Colonic mucosa (tissue), 4 donors: ENCODE measurements at regions not wholly inside any gene's neighbourhood (a gene's known extent, or its start where the extent isn't known, plus 50 kb on each side); places are given as distances from the start of the nearest gene placed in this dataset.

Source experiments
- DNase-seq: peaks from one replicate; pipeline ENCODE4 v3.0.0-alpha.2; 2020
- H3K27ac ChIP-seq: fragments of 200-600 bp; one replicate; pipeline ENCODE4 v1.8.0; 2021
- H3K27me3 ChIP-seq: fragments of 200-600 bp; one replicate; pipeline ENCODE4 v1.8.0; 2021
- H3K36me3 ChIP-seq: fragments of 200-600 bp; one replicate; pipeline ENCODE4 v1.8.0; 2021
- H3K4me1 ChIP-seq: fragments of 200-600 bp; one replicate; pipeline ENCODE4 v1.8.0; 2021; ENCODE audit warnings: mild to moderate bottlenecking
- H3K4me3 ChIP-seq: fragments of 200-600 bp; one replicate; pipeline ENCODE4 v1.8.0; 2021
- H3K9ac ChIP-seq, 2 donors: one replicate each; pipeline ENCODE4 v1.7.0; 2013; ENCODE audit warnings: control low read depth in 2 of 2, low read depth in 2 of 2, low read length in 2 of 2
- H3K9me3 ChIP-seq: fragments of 200-600 bp; one replicate; pipeline ENCODE4 v1.8.0; 2021
- CTCF ChIP-seq: fragments of 200-600 bp; IDR thresholded peaks from one replicate; pipeline ENCODE4 v1.8.0; 2022; ENCODE audit warnings: antibody characterized with exemption, mild to moderate bottlenecking
- intact Hi-C: fragments of 100-400 bp; cut with DNase I; formaldehyde crosslinking; loops from one replicate; pipeline ENCODE4 v1.14.1; 2022
- donor health status: healthy.
- donor health status: DM: no; HTN: no; CAD: no.
- donor health status: DM: no; HTN: no; CAD: no.

- Histone ChIP-seq H3K27ac (no peak overlapping the region), H3K9ac (no peak overlapping the region), H3K36me3 (no peaks in the 10 kb centered on the region), H3K4me3 (no peak overlapping the region), H3K27me3 (no peaks in the 10 kb centered on the region), H3K4me1 (no peaks in the 10 kb centered on the region), H3K9me3 (no peaks in the 10 kb centered on the region)
- no peak for TF ChIP-seq CTCF
- peak; percentile 1 for DNase-seq
- intact Hi-C loops, result no loop called here
Measured at GRCh38 chr5:135211791-135212190, 177.8 kb upstream of the PITX1 start.

GRCh38 chr5:135211083-135211790, 177.2 kb upstream of the PITX1 start:
- Histone ChIP-seq H3K9ac (no peak overlapping the region), H3K4me3 (no peak overlapping the region), H3K9me3 (no peaks in the 10 kb centered on the region), H3K27ac (no peak overlapping the region), H3K36me3 (no peaks in the 10 kb centered on the region), H3K27me3 (no peaks in the 10 kb centered on the region), H3K4me1 (no peaks in the 10 kb centered on the region)
- DNase-seq, result peak; percentile 14
- no peak for TF ChIP-seq CTCF
- intact Hi-C loops, result no loop called here

- no peak overlapping the region for H3K27ac ChIP-seq
- H3K9ac ChIP-seq, result no peak overlapping the region
- DNase-seq, result peak; percentile 12
Measured at GRCh38 chr5:135210286-135211055, 176.4 kb upstream of the PITX1 start.

GRCh38 chr5:135208903-135209721, 175.1 kb upstream of the PITX1 start:
- no peaks in the 10 kb centered on the region for H3K9me3 ChIP-seq
- no peaks in the 10 kb centered on the region for H3K27me3 ChIP-seq
- intact Hi-C loops, result loop anchor here (5.0 kb wide), 1 partner anchor 123 kb away; no protein-coding TSS in a partner anchor
- no peaks in the 10 kb centered on the region for H3K36me3 ChIP-seq
- no peak overlapping the region for H3K9ac ChIP-seq
- H3K4me3 ChIP-seq, result no peak overlapping the region
- H3K4me1 ChIP-seq, result no peaks in the 10 kb centered on the region
- DNase-seq, result peak; percentile 27
- H3K27ac ChIP-seq, result peak overlapping the region; percentile 39
- no peak for TF ChIP-seq CTCF

More at GRCh38 chr5:135210286-135211055, 176.4 kb upstream of the PITX1 start:
- Histone ChIP-seq H3K36me3 (no peaks in the 10 kb centered on the region), H3K9me3 (no peaks in the 10 kb centered on the region), H3K27me3 (no peaks in the 10 kb centered on the region), H3K4me1 (no peaks in the 10 kb centered on the region), H3K4me3 (no peak overlapping the region)
- no peak for TF ChIP-seq CTCF
- intact Hi-C loops, result no loop called here

- Histone ChIP-seq H3K36me3 (no peaks in the 10 kb centered on the region), H3K9me3 (no peaks in the 10 kb centered on the region), H3K27me3 (no peaks in the 10 kb centered on the region), H3K9ac (no peak overlapping the region), H3K4me1 (no peaks in the 10 kb centered on the region), H3K27ac (peak overlapping the region; percentile 39), H3K4me3 (no peak overlapping the region)
- intact Hi-C loops, result loop anchor here (5.0 kb wide), 1 partner anchor 124 kb away; no protein-coding TSS in a partner anchor
- no peak for TF ChIP-seq CTCF
- DNase-seq, result no peak
Measured at GRCh38 chr5:135208555-135208902, 174.5 kb upstream of the PITX1 start.
